Vagina (tissue), 2 donors: ENCODE measurements at regions not wholly inside any gene's neighbourhood (a gene's known extent, or its start where the extent isn't known, plus 50 kb on each side); places are given as distances from the start of the nearest gene placed in this dataset.
A peak's percentile ranks its signal among the peaks of the same experiment; 100 is the strongest.

Source experiments
- DNase-seq, 2 donors: peaks; one replicate each; pipeline ENCODE4 v3.0.0-alpha.2; 2017; ENCODE audit errors: extremely low spot score in 2 of 2
- H3K27ac ChIP-seq: fragments of 200-600 bp; sonication (generic); one replicate; pipeline ENCODE4 v1.5.1; 2019
- H3K27me3 ChIP-seq: fragments of 200-600 bp; sonication (generic); one replicate; pipeline ENCODE4 v1.5.1; 2019
- H3K36me3 ChIP-seq, 2 donors: fragments of 200-600 bp; sonication (generic); one replicate each; pipeline ENCODE4 v1.5.1; 2017 to 2019
- H3K4me1 ChIP-seq: fragments of 200-600 bp; sonication (generic); one replicate; pipeline ENCODE4 v1.5.1; 2019
- H3K4me3 ChIP-seq, 2 donors: fragments of 200-600 bp; sonication (generic); 1 replicate in 1 of 2; 2 replicates in 1 of 2; pipeline ENCODE4 v1.5.1; 2016 to 2019
- H3K9me3 ChIP-seq: fragments of 200-600 bp; sonication (generic); one replicate; pipeline ENCODE4 v1.5.1; 2019
- CTCF ChIP-seq, 3 experiments: fragments of 450-650 bp in 2 of 3; fragments of 200-600 bp in 1 of 3; sonication (generic) in 1 of 3; IDR thresholded peaks; one replicate each; pipeline ENCODE4 v1.5.1; 2017 to 2019; ENCODE audit warnings: antibody characterized with exemption in 3 of 3, mild to moderate bottlenecking in 2 of 3, moderate library complexity in 2 of 3
- POLR2A ChIP-seq, 2 donors: fragments of 450-650 bp; IDR thresholded peaks; one replicate each; pipeline ENCODE4 v1.6.1; 2017; ENCODE audit warnings: antibody characterized with exemption in 2 of 2, mild to moderate bottlenecking in 2 of 2, moderate library complexity in 2 of 2
- POLR2AphosphoS5 ChIP-seq, 2 donors: sonication (generic); formaldehyde crosslinking; IDR thresholded peaks; one replicate each; pipeline ENCODE4 v1.9.0; 2017; ENCODE audit warnings: antibody characterized with exemption in 2 of 2, mild to moderate bottlenecking in 2 of 2, low read depth in 1 of 2; ENCODE audit not compliant: insufficient read depth in 1 of 2
- intact Hi-C: fragments of 100-400 bp; cut with DNase I; formaldehyde crosslinking; loops from one replicate; pipeline ENCODE4 v1.15.1; 2023

- intact Hi-C loops = no loop called here
- no peaks in the 10 kb centered on the region for H3K36me3 ChIP-seq
- no peaks in the 10 kb centered on the region for H3K27me3 ChIP-seq
- TF ChIP-seq POLR2AphosphoS5 (IDR thresholded peaks at IDR 0.05; ENCODE audit: insufficient read depth in 1 of 2, low read depth in 1 of 2) = no peak
- TF ChIP-seq POLR2A (IDR thresholded peaks at IDR 0.05) = no peak
- DNase-seq = peak in 1 of 2 donors; percentile 52
- no peaks in the 10 kb centered on the region for H3K4me1 ChIP-seq
- H3K4me3 ChIP-seq = no peak overlapping the region
- no peaks in the 10 kb centered on the region for H3K9me3 ChIP-seq
- H3K27ac ChIP-seq = no peak overlapping the region
These were observed 996.8 kb upstream of the TMEM132C start for GRCh38 chr12:127270193-127270592.

DNA sequence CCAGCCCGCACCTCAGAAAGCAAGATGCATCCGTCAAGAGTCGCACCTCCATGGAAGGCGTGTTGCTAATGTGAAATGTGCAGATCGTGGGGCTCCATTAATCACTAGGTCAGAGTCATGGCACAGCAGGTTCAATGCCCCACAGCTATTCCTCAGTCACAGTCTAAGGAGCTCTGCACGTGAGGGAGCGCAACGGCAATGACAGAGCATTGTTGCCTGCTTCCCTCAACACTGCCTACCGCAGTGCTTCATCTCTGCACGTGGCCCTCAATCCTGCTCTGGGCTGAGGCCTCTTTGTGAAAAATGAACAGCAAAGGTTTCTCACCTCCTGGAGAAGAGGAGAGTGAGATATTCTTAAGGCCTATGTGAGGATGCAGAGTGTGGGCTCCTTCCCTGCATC is 995.2 kb upstream of the TMEM132C start:
- intact Hi-C loops = no loop called here
- no peak overlapping the region for H3K4me3 ChIP-seq
- TF ChIP-seq POLR2A (IDR thresholded peaks at IDR 0.05) = no peak
- no peak for TF ChIP-seq CTCF (IDR thresholded peaks at IDR 0.05)
- TF ChIP-seq POLR2AphosphoS5 (IDR thresholded peaks at IDR 0.05; ENCODE audit: insufficient read depth in 1 of 2, low read depth in 1 of 2) = no peak
- no peaks in the 10 kb centered on the region for H3K36me3 ChIP-seq
- no peaks in the 10 kb centered on the region for H3K9me3 ChIP-seq
- H3K4me1 ChIP-seq = no peaks in the 10 kb centered on the region
- H3K27me3 ChIP-seq = no peaks in the 10 kb centered on the region
- DNase-seq = no peak
- H3K27ac ChIP-seq = no peak overlapping the region

DNA sequence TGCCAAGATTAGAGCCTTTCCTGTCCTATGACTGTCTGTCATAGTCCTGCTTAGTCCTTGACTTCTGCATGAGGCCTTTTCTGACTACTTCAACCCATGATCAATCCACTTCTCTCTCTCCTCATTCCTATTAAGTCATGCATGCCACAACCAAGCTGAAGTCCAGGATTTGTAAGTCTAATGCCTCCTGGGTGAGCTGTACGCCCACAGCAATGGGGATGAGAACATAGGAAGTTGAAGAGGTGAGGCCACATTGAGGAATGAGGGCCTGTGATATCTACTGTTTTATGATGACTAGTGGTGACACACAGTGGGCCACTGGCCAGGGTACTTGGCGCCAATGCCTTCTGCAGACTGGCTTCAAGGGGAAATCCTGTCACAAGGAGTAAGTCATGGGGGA is 994.1 kb upstream of the TMEM132C start:
- intact Hi-C loops = no loop called here
- Histone ChIP-seq H3K4me1 (no peaks in the 10 kb centered on the region), H3K9me3 (no peaks in the 10 kb centered on the region), H3K27ac (no peak overlapping the region), H3K4me3 (no peak overlapping the region), H3K36me3 (no peaks in the 10 kb centered on the region), H3K27me3 (no peaks in the 10 kb centered on the region)
- DNase-seq = peak in 1 of 2 donors; percentile 47
- TF ChIP-seq POLR2A (IDR thresholded peaks at IDR 0.05) (no peak), CTCF (IDR thresholded peaks at IDR 0.05) (no peak), POLR2AphosphoS5 (IDR thresholded peaks at IDR 0.05; ENCODE audit: insufficient read depth in 1 of 2, low read depth in 1 of 2) (no peak)

- TF ChIP-seq POLR2AphosphoS5 (IDR thresholded peaks at IDR 0.05; ENCODE audit: insufficient read depth in 1 of 2, low read depth in 1 of 2) = no peak
- no peak for TF ChIP-seq CTCF (IDR thresholded peaks at IDR 0.05)
- TF ChIP-seq POLR2A (IDR thresholded peaks at IDR 0.05) = no peak
- DNase-seq = peak in 1 of 2 donors; percentile 10
- no peaks in the 10 kb centered on the region for H3K4me1 ChIP-seq
- H3K27ac ChIP-seq = no peak overlapping the region
- no peaks in the 10 kb centered on the region for H3K36me3 ChIP-seq
- intact Hi-C loops = no loop called here
- no peaks in the 10 kb centered on the region for H3K9me3 ChIP-seq
- H3K27me3 ChIP-seq = no peaks in the 10 kb centered on the region
- H3K4me3 ChIP-seq = no peak overlapping the region
These were observed 993.3 kb upstream of the TMEM132C start for GRCh38 chr12:127273626-127274025.

DNA sequence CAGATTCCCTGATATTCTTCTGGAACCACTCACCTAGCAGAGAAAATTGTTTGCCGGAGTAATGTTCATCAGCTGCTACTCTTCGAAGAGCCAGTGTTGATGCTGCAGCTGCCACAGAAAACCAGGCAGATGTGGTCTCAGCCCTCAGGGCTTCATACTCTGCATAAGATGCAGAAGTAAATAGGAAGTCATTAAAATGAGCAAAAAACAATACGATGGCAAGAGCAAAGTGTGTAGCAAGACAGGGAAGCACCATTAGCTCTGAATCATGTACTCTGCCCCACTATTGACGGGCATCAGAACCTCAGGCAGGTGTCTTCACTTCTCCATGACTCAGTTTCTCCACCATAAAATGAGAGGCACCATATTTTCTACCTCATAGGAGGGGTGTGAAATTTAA is 991.6 kb upstream of the TMEM132C start:
- DNase-seq = peak in 1 of 2 donors; percentile 18
- Histone ChIP-seq H3K27me3 (no peaks in the 10 kb centered on the region), H3K36me3 (no peaks in the 10 kb centered on the region), H3K27ac (no peak overlapping the region), H3K4me3 (no peak overlapping the region), H3K4me1 (no peaks in the 10 kb centered on the region), H3K9me3 (no peaks in the 10 kb centered on the region)
- intact Hi-C loops = no loop called here
- TF ChIP-seq POLR2A (IDR thresholded peaks at IDR 0.05) (no peak), POLR2AphosphoS5 (IDR thresholded peaks at IDR 0.05; ENCODE audit: insufficient read depth in 1 of 2, low read depth in 1 of 2) (no peak)

GRCh38 chr12:127277882-127278281 is 989.1 kb upstream of the TMEM132C start:
- peak in 1 of 2 donors; percentile 65 for DNase-seq
- intact Hi-C loops = no loop called here
- TF ChIP-seq POLR2A (IDR thresholded peaks at IDR 0.05) = no peak
- TF ChIP-seq POLR2AphosphoS5 (IDR thresholded peaks at IDR 0.05; ENCODE audit: insufficient read depth in 1 of 2, low read depth in 1 of 2) = no peak
- TF ChIP-seq CTCF (IDR thresholded peaks at IDR 0.05) = no peak
- H3K9me3 ChIP-seq = no peaks in the 10 kb centered on the region
- no peak overlapping the region for H3K27ac ChIP-seq
- H3K36me3 ChIP-seq = no peaks in the 10 kb centered on the region
- H3K27me3 ChIP-seq = no peaks in the 10 kb centered on the region
- no peaks in the 10 kb centered on the region for H3K4me1 ChIP-seq
- H3K4me3 ChIP-seq = no peak overlapping the region
